NCI-H345 (cell line): ENCODE measurements at regions not wholly inside any gene's neighbourhood (a gene's known extent, or its start where the extent isn't known, plus 50 kb on each side); places are given as distances from the start of the nearest gene placed in this dataset.

Experiments used
- DNase-seq: peaks from one replicate; lab custom pipeline; 2025; lab: John Stamatoyannopoulos, UW

- peak; percentile 57 for DNase-seq
Observed at GRCh38 chr2:105449076-105449475, 50.2 kb upstream of the FHL2 start.
